Spleen (tissue), 11 donors: ENCODE measurements at regions not wholly inside any gene's neighbourhood (a gene's known extent, or its start where the extent isn't known, plus 50 kb on each side); places are given as distances from the start of the nearest gene placed in this dataset.

Experiments
- DNase-seq: peaks from one replicate; pipeline ENCODE4 v3.0.0-alpha.2; 2020
- H3K27ac ChIP-seq, 8 donors: fragments of 200-600 bp; sonication (generic) in 7 of 8; 1 replicate in 4 of 8; 2 replicates in 4 of 8; pipeline versions ENCODE4 v1.5.0 to v1.8.0; 2016 to 2021; ENCODE audit warnings: inconsistent platforms in 4 of 8, mild to moderate bottlenecking in 4 of 8, moderate library complexity in 1 of 8
- H3K27me3 ChIP-seq, 7 donors: fragments of 200-600 bp; sonication (generic) in 6 of 7; replicated peaks in 1 of 7; 1 replicate in 4 of 7; 2 replicates in 3 of 7; pipeline versions ENCODE4 v1.5.0 to v1.8.0; 2016 to 2021; ENCODE audit warnings: inconsistent platforms in 3 of 7, mild to moderate bottlenecking in 1 of 7
- H3K36me3 ChIP-seq, 6 donors: fragments of 200-600 bp; sonication (generic) in 5 of 6; 1 replicate in 4 of 6; 2 replicates in 2 of 6; pipeline versions ENCODE4 v1.5.0 to v1.8.0; 2016 to 2021; ENCODE audit warnings: inconsistent platforms in 2 of 6
- H3K4me1 ChIP-seq, 6 donors: fragments of 200-600 bp; sonication (generic) in 5 of 6; 1 replicate in 3 of 6; 2 replicates in 3 of 6; pipeline versions ENCODE4 v1.5.0 to v1.8.0; 2016 to 2021; ENCODE audit warnings: inconsistent platforms in 3 of 6
- H3K4me3 ChIP-seq, 8 donors: fragments of 200-600 bp; sonication (generic) in 7 of 8; 1 replicate in 4 of 8; 2 replicates in 4 of 8; pipeline versions ENCODE4 v1.5.0 to v1.8.0; 2016 to 2021; ENCODE audit warnings: inconsistent platforms in 4 of 8, mild to moderate bottlenecking in 4 of 8, moderate library complexity in 2 of 8
- H3K9me3 ChIP-seq, 8 donors: fragments of 200-600 bp; sonication (generic) in 7 of 8; 1 replicate in 4 of 8; 2 replicates in 4 of 8; pipeline versions ENCODE4 v1.5.0 to v1.8.0; 2016 to 2021; ENCODE audit warnings: inconsistent platforms in 4 of 8
- CTCF ChIP-seq, 11 experiments: fragments of 200-600 bp in 7 of 11; fragments of 450-650 bp in 4 of 11; sonication (generic) in 4 of 11; IDR thresholded peaks in 8 of 11; conservative IDR thresholded peaks in 3 of 11; 1 replicate in 7 of 11; 2 replicates in 4 of 11; pipeline versions ENCODE4 v1.4.0 to v1.8.0; 2016 to 2021; ENCODE audit warnings: antibody characterized with exemption in 11 of 11, inconsistent platforms in 4 of 11, mild to moderate bottlenecking in 1 of 11
- POLR2A ChIP-seq, 3 donors: fragments of 450-650 bp; IDR thresholded peaks; one replicate each; pipeline ENCODE4 v1.5.1; 2017; ENCODE audit warnings: antibody characterized with exemption in 3 of 3, mild to moderate bottlenecking in 1 of 3
- POLR2AphosphoS5 ChIP-seq, 3 donors: sonication (generic); formaldehyde crosslinking; IDR thresholded peaks; one replicate each; pipeline ENCODE4 v1.5.1; 2017; ENCODE audit warnings: antibody characterized with exemption in 3 of 3
- WGBS, 5 donors: extraction: QIAGEN DNeasy Blood & Tissue Kit in 3 of 5; methylation state at CpG; one replicate each; pipeline versions ENCODE4 v1.1.5 to v1.1.7; 2013 to 2018; 5-methylcytosine and 5-hydroxymethylcytosine counted together
- intact Hi-C: fragments of 100-400 bp; cut with DNase I; formaldehyde crosslinking; loops from one replicate; pipeline ENCODE4 v1.15.0; 2023; ENCODE audit warnings: low total_unique reads
- donor health status: healthy with polysubstance abuse.
- donor health status: DM: no; HTN: no; CAD: no; lungs with moderate emphysema.
- donor health status: DM: no; HTN: no; CAD: no.
- donor health status: Bipolar disorder and iron deficiency.
- donor health status: healthy.
- donor health status: DM: no; HTN: no; CAD: no.
- donor health status: DM: yes; HTN: yes; CAD: no.

GRCh38 chr17:71798701-71799100, 322.1 kb upstream of the SOX9 start:
- TF ChIP-seq POLR2A (IDR thresholded peaks at IDR 0.05) (no peak), POLR2AphosphoS5 (IDR thresholded peaks at IDR 0.05) (no peak), CTCF (IDR thresholded peaks at IDR 0.05 in 8 of 11, conservative IDR thresholded peaks at IDR 0.05 in 3 of 11) (no peak)
- Histone ChIP-seq H3K27ac (no peak overlapping the region), H3K36me3 (no peaks in the 10 kb centered on the region), H3K4me3 (no peak overlapping the region), H3K4me1 (no peaks in the 10 kb centered on the region), H3K9me3 (peaks cover 0 to 6% (median 0%) of the 10 kb centered on the region in 8 donors), H3K27me3 (peaks cover 0 to 5% (median 0%) of the 10 kb centered on the region in 7 donors)
- intact Hi-C loops = no loop called here
- 63 to 89% (median 75%) methylated on average over 2 of the region's 2 CpGs for WGBS, 5 donors
- DNase-seq = no peak

- Histone ChIP-seq H3K9me3 (peaks cover 0 to 6% (median 0%) of the 10 kb centered on the region in 8 donors), H3K4me1 (no peaks in the 10 kb centered on the region), H3K4me3 (no peak overlapping the region), H3K36me3 (no peaks in the 10 kb centered on the region), H3K27ac (no peak overlapping the region), H3K27me3 (peaks cover 0 to 5% (median 0%) of the 10 kb centered on the region in 7 donors)
- TF ChIP-seq POLR2AphosphoS5 (IDR thresholded peaks at IDR 0.05) (no peak), POLR2A (IDR thresholded peaks at IDR 0.05) (no peak), CTCF (IDR thresholded peaks at IDR 0.05 in 8 of 11, conservative IDR thresholded peaks at IDR 0.05 in 3 of 11) (no peak)
- 73 to 87% (median 81%) methylated on average over 3 of the region's 3 CpGs for WGBS, 5 donors
- intact Hi-C loops = no loop called here
- no peak for DNase-seq
Measured at GRCh38 chr17:71799657-71800056, 321.2 kb upstream of the SOX9 start.

GRCh38 chr17:71801301-71801700, 319.5 kb upstream of the SOX9 start:
- intact Hi-C loops = no loop called here
- 68 to 83% (median 79%) methylated on average over 6 of the region's 6 CpGs for whole genome bisulfite sequencing, 5 donors
- DNase-seq = no peak
- TF ChIP-seq CTCF (IDR thresholded peaks at IDR 0.05 in 8 of 11, conservative IDR thresholded peaks at IDR 0.05 in 3 of 11) (no peak), POLR2AphosphoS5 (IDR thresholded peaks at IDR 0.05) (no peak), POLR2A (IDR thresholded peaks at IDR 0.05) (no peak)
- H3K9me3 ChIP-seq = peaks cover 0 to 2% (median 0%) of the 10 kb centered on the region in 8 donors
- peaks cover 0 to 8% (median 0%) of the 10 kb centered on the region in 7 donors for H3K27me3 ChIP-seq
- H3K36me3 ChIP-seq = no peaks in the 10 kb centered on the region
- H3K27ac ChIP-seq = no peak overlapping the region
- no peaks in the 10 kb centered on the region for H3K4me1 ChIP-seq
- no peak overlapping the region for H3K4me3 ChIP-seq

- peaks cover 0 to 8% (median 0%) of the 10 kb centered on the region in 7 donors for H3K27me3 ChIP-seq
- 90 to 97% (median 96%) methylated on average over 3 of the region's 3 CpGs for WGBS, 5 donors
- no peak for DNase-seq
- H3K36me3 ChIP-seq = no peaks in the 10 kb centered on the region
- intact Hi-C loops = no loop called here
- H3K9me3 ChIP-seq = no peaks in the 10 kb centered on the region
- H3K27ac ChIP-seq = no peak overlapping the region
- H3K4me1 ChIP-seq = no peaks in the 10 kb centered on the region
- TF ChIP-seq POLR2AphosphoS5 (IDR thresholded peaks at IDR 0.05) (no peak), CTCF (IDR thresholded peaks at IDR 0.05 in 8 of 11, conservative IDR thresholded peaks at IDR 0.05 in 3 of 11) (no peak), POLR2A (IDR thresholded peaks at IDR 0.05) (no peak)
- H3K4me3 ChIP-seq = no peak overlapping the region
Measured at GRCh38 chr17:71802663-71803062, 318.2 kb upstream of the SOX9 start.
